ENCODE measurements at regions not wholly inside any gene's neighbourhood (a gene's known extent, or its start where the extent isn't known, plus 50 kb on each side); places are given as distances from the start of the nearest gene placed in this dataset.

GRCh38 chr10:90588222-90588621 is 269.6 kb downstream of the HTR7 start:
- Mint-ChIP-seq H3K4me1 (ENCODE audit: unreplicated experiment) (peaks cover 18% of the 10 kb centered on the region), H3K4me3 (ENCODE audit: unreplicated experiment) (no peak overlapping the region), H3K27me3 (ENCODE audit: unreplicated experiment) (peaks cover 2% of the 10 kb centered on the region), H3K36me3 (ENCODE audit: low read depth, unreplicated experiment) (no peaks in the 10 kb centered on the region), H3K27ac (ENCODE audit: unreplicated experiment) (no peak overlapping the region), H3K9me3 (ENCODE audit: unreplicated experiment) (no peaks in the 10 kb centered on the region)
- DNase-seq (ENCODE audit: low spot score), result no peak
- TF ChIP-seq CTCF (IDR thresholded peaks at IDR 0.05; ENCODE audit: unreplicated experiment), result no peak

- peaks cover 18% of the 10 kb centered on the region for H3K4me1 Mint-ChIP-seq (ENCODE audit: unreplicated experiment)
- no peaks in the 10 kb centered on the region for H3K36me3 Mint-ChIP-seq (ENCODE audit: low read depth, unreplicated experiment)
- DNase-seq (ENCODE audit: low spot score), result no peak
- H3K4me3 Mint-ChIP-seq (ENCODE audit: unreplicated experiment), result no peak overlapping the region
- H3K9me3 Mint-ChIP-seq (ENCODE audit: unreplicated experiment), result no peaks in the 10 kb centered on the region
- no peak overlapping the region for H3K27ac Mint-ChIP-seq (ENCODE audit: unreplicated experiment)
- no peak for TF ChIP-seq CTCF (IDR thresholded peaks at IDR 0.05; ENCODE audit: unreplicated experiment)
- H3K27me3 Mint-ChIP-seq (ENCODE audit: unreplicated experiment), result peaks cover 2% of the 10 kb centered on the region
Observed at GRCh38 chr10:90589825-90590224, 268.0 kb downstream of the HTR7 start.

- Mint-ChIP-seq H3K4me1 (ENCODE audit: unreplicated experiment) (peaks cover 16% of the 10 kb centered on the region), H3K9me3 (ENCODE audit: unreplicated experiment) (no peaks in the 10 kb centered on the region), H3K36me3 (ENCODE audit: low read depth, unreplicated experiment) (no peaks in the 10 kb centered on the region), H3K27ac (ENCODE audit: unreplicated experiment) (no peak overlapping the region), H3K27me3 (ENCODE audit: unreplicated experiment) (peaks cover 2% of the 10 kb centered on the region), H3K4me3 (ENCODE audit: unreplicated experiment) (no peak overlapping the region)
- no peak for TF ChIP-seq CTCF (IDR thresholded peaks at IDR 0.05; ENCODE audit: unreplicated experiment)
- no peak for DNase-seq (ENCODE audit: low spot score)
Observed at GRCh38 chr10:90591629-90592028, 266.2 kb downstream of the HTR7 start.

GRCh38 chr10:90592638-90593302 is 265.1 kb downstream of the HTR7 start:
- H3K4me3 Mint-ChIP-seq (ENCODE audit: unreplicated experiment), result no peak overlapping the region
- no peak overlapping the region for H3K27ac Mint-ChIP-seq (ENCODE audit: unreplicated experiment)
- TF ChIP-seq CTCF (IDR thresholded peaks at IDR 0.05; ENCODE audit: unreplicated experiment), result peak; percentile 60
- DNase-seq (ENCODE audit: low spot score), result peak; percentile 69
- H3K36me3 Mint-ChIP-seq (ENCODE audit: low read depth, unreplicated experiment), result no peaks in the 10 kb centered on the region
- H3K27me3 Mint-ChIP-seq (ENCODE audit: unreplicated experiment), result peaks cover 3% of the 10 kb centered on the region
- H3K9me3 Mint-ChIP-seq (ENCODE audit: unreplicated experiment), result no peaks in the 10 kb centered on the region
- peaks cover 13% of the 10 kb centered on the region for H3K4me1 Mint-ChIP-seq (ENCODE audit: unreplicated experiment)

- H3K4me1 Mint-ChIP-seq (ENCODE audit: unreplicated experiment), result no peaks in the 10 kb centered on the region
- H3K27me3 Mint-ChIP-seq (ENCODE audit: unreplicated experiment), result peaks cover 5% of the 10 kb centered on the region
- H3K4me3 Mint-ChIP-seq (ENCODE audit: unreplicated experiment), result no peak overlapping the region
- H3K27ac Mint-ChIP-seq (ENCODE audit: unreplicated experiment), result no peak overlapping the region
- TF ChIP-seq CTCF (IDR thresholded peaks at IDR 0.05; ENCODE audit: unreplicated experiment), result no peak
- H3K9me3 Mint-ChIP-seq (ENCODE audit: unreplicated experiment), result no peaks in the 10 kb centered on the region
- no peaks in the 10 kb centered on the region for H3K36me3 Mint-ChIP-seq (ENCODE audit: low read depth, unreplicated experiment)
- no peak for DNase-seq (ENCODE audit: low spot score)
Observed at GRCh38 chr10:90598513-90598912, 259.3 kb downstream of the HTR7 start.

Measured in endothelial cell (in vitro differentiated cells).